Memory B cell (primary cell): ENCODE measurements at regions not wholly inside any gene's neighbourhood (a gene's known extent, or its start where the extent isn't known, plus 50 kb on each side); places are given as distances from the start of the nearest gene placed in this dataset.

Source experiments
- ATAC-seq: fragments of 150-1000 bp; cut with Tn5 transposase; 2 replicates; pipeline ENCODE4 v1.10.0; 2021; ENCODE audit warnings: low read depth, mild to moderate bottlenecking, moderate library complexity
- DNase-seq, 2 donors: peaks; one replicate each; pipeline ENCODE4 v3.0.0; 2022; ENCODE audit warnings: low spot score in 2 of 2
- H3K27ac Mint-ChIP-seq: one replicate; pipeline ENCODE4 v1.8.0; 2022; ENCODE audit warnings: mild to moderate bottlenecking, moderate library complexity, mixed read lengths
- H3K27me3 Mint-ChIP-seq: one replicate; pipeline ENCODE4 v1.8.0; 2022; ENCODE audit warnings: mixed read lengths
- H3K36me3 Mint-ChIP-seq: one replicate; pipeline ENCODE4 v1.8.0; 2022; ENCODE audit warnings: mild to moderate bottlenecking, mixed read lengths
- H3K4me1 Mint-ChIP-seq: one replicate; pipeline ENCODE4 v1.8.0; 2022; ENCODE audit warnings: mixed read lengths
- H3K4me3 Mint-ChIP-seq: one replicate; pipeline ENCODE4 v1.8.0; 2022; ENCODE audit warnings: mild to moderate bottlenecking, moderate library complexity, mixed read lengths
- H3K9me3 Mint-ChIP-seq: one replicate; pipeline ENCODE4 v1.8.0; 2022; ENCODE audit warnings: mixed read lengths

GRCh38 chr5:125205601-125206225, 459.3 kb upstream of the ZNF608 start:
- DNase-seq, result no peak
- no peaks in the 10 kb centered on the region for H3K27me3 Mint-ChIP-seq
- H3K27ac Mint-ChIP-seq, result no peak overlapping the region
- no peaks in the 10 kb centered on the region for H3K9me3 Mint-ChIP-seq
- no peak overlapping the region for H3K4me3 Mint-ChIP-seq
- ATAC-seq, result no peak
- H3K36me3 Mint-ChIP-seq, result no peaks in the 10 kb centered on the region
- H3K4me1 Mint-ChIP-seq, result peaks cover 2% of the 10 kb centered on the region

GRCh38 chr5:125207856-125208255, 461.4 kb upstream of the ZNF608 start:
- ATAC-seq (no peak), DNase-seq (no peak)
- Mint-ChIP-seq H3K4me3 (no peak overlapping the region), H3K27ac (no peak overlapping the region), H3K9me3 (no peaks in the 10 kb centered on the region), H3K4me1 (peaks cover 2% of the 10 kb centered on the region), H3K36me3 (no peaks in the 10 kb centered on the region), H3K27me3 (no peaks in the 10 kb centered on the region)

- Mint-ChIP-seq H3K36me3 (no peaks in the 10 kb centered on the region), H3K9me3 (no peaks in the 10 kb centered on the region), H3K4me3 (no peak overlapping the region), H3K4me1 (peaks cover 2% of the 10 kb centered on the region), H3K27ac (no peak overlapping the region), H3K27me3 (no peaks in the 10 kb centered on the region)
- ATAC-seq (no peak), DNase-seq (no peak)
Measured at GRCh38 chr5:125209650-125210049, 463.2 kb upstream of the ZNF608 start.

GRCh38 chr5:125210242-125210947, 464.0 kb upstream of the ZNF608 start:
- Mint-ChIP-seq H3K27me3 (no peaks in the 10 kb centered on the region), H3K27ac (no peak overlapping the region)
- no peak for ATAC-seq

GRCh38 chr5:125214080-125214479, 467.6 kb upstream of the ZNF608 start:
- Mint-ChIP-seq H3K4me1 (no peaks in the 10 kb centered on the region), H3K27ac (no peak overlapping the region), H3K9me3 (peaks cover 3% of the 10 kb centered on the region), H3K4me3 (no peak overlapping the region), H3K36me3 (no peaks in the 10 kb centered on the region), H3K27me3 (no peaks in the 10 kb centered on the region)
- DNase-seq, result no peak
- ATAC-seq, result no peak

More at GRCh38 chr5:125210242-125210947, 464.0 kb upstream of the ZNF608 start:
- H3K4me3 Mint-ChIP-seq, result no peak overlapping the region
- peaks cover 2% of the 10 kb centered on the region for H3K4me1 Mint-ChIP-seq
- no peak for DNase-seq
- no peaks in the 10 kb centered on the region for H3K36me3 Mint-ChIP-seq
- no peaks in the 10 kb centered on the region for H3K9me3 Mint-ChIP-seq

GRCh38 chr5:125215593-125215992, 469.2 kb upstream of the ZNF608 start:
- DNase-seq (no peak), ATAC-seq (no peak)
- Mint-ChIP-seq H3K9me3 (peaks cover 5% of the 10 kb centered on the region), H3K4me1 (no peaks in the 10 kb centered on the region), H3K36me3 (no peaks in the 10 kb centered on the region), H3K4me3 (no peak overlapping the region), H3K27me3 (no peaks in the 10 kb centered on the region), H3K27ac (no peak overlapping the region)

GRCh38 chr5:125219710-125220109, 473.3 kb upstream of the ZNF608 start:
- ATAC-seq, result no peak

GRCh38 chr5:125220284-125220683, 473.8 kb upstream of the ZNF608 start:
- H3K4me1 Mint-ChIP-seq, result no peaks in the 10 kb centered on the region
- ATAC-seq (no peak), DNase-seq (no peak)
- no peak overlapping the region for H3K27ac Mint-ChIP-seq
- peaks cover 5% of the 10 kb centered on the region for H3K9me3 Mint-ChIP-seq
- no peaks in the 10 kb centered on the region for H3K27me3 Mint-ChIP-seq
- H3K4me3 Mint-ChIP-seq, result no peak overlapping the region
- no peaks in the 10 kb centered on the region for H3K36me3 Mint-ChIP-seq

More at GRCh38 chr5:125219710-125220109, 473.3 kb upstream of the ZNF608 start:
- Mint-ChIP-seq H3K4me3 (no peak overlapping the region), H3K36me3 (no peaks in the 10 kb centered on the region), H3K27me3 (no peaks in the 10 kb centered on the region), H3K27ac (no peak overlapping the region), H3K4me1 (no peaks in the 10 kb centered on the region), H3K9me3 (peaks cover 5% of the 10 kb centered on the region)
- no peak for DNase-seq

GRCh38 chr5:125222597-125223240, 476.3 kb upstream of the ZNF608 start:
- Mint-ChIP-seq H3K4me3 (no peak overlapping the region), H3K27me3 (no peaks in the 10 kb centered on the region), H3K27ac (no peak overlapping the region), H3K4me1 (no peaks in the 10 kb centered on the region), H3K36me3 (no peaks in the 10 kb centered on the region), H3K9me3 (peaks cover 5% of the 10 kb centered on the region)
- ATAC-seq (no peak), DNase-seq (no peak)

- DNase-seq, result no peak
- Mint-ChIP-seq H3K27me3 (no peaks in the 10 kb centered on the region), H3K9me3 (no peaks in the 10 kb centered on the region), H3K27ac (no peak overlapping the region), H3K4me1 (peaks cover 3% of the 10 kb centered on the region), H3K36me3 (no peaks in the 10 kb centered on the region), H3K4me3 (no peak overlapping the region)
- ATAC-seq, result no peak
Measured at GRCh38 chr5:125225424-125225823, 479.0 kb upstream of the ZNF608 start.

- DNase-seq (no peak), ATAC-seq (no peak)
- Mint-ChIP-seq H3K4me1 (peaks cover 3% of the 10 kb centered on the region), H3K4me3 (no peak overlapping the region), H3K36me3 (no peaks in the 10 kb centered on the region), H3K9me3 (peaks cover under 1% of the 10 kb centered on the region), H3K27me3 (no peaks in the 10 kb centered on the region), H3K27ac (no peak overlapping the region)
Measured at GRCh38 chr5:125226825-125227224, 480.4 kb upstream of the ZNF608 start.

- peaks cover 3% of the 10 kb centered on the region for H3K4me1 Mint-ChIP-seq
- H3K27me3 Mint-ChIP-seq, result no peaks in the 10 kb centered on the region
- no peak overlapping the region for H3K4me3 Mint-ChIP-seq
- H3K27ac Mint-ChIP-seq, result no peak overlapping the region
- no peaks in the 10 kb centered on the region for H3K36me3 Mint-ChIP-seq
- DNase-seq (no peak), ATAC-seq (no peak)
- H3K9me3 Mint-ChIP-seq, result peaks cover 2% of the 10 kb centered on the region
Measured at GRCh38 chr5:125227333-125228095, 481.1 kb upstream of the ZNF608 start.

- peaks cover 3% of the 10 kb centered on the region for H3K4me1 Mint-ChIP-seq
- no peaks in the 10 kb centered on the region for H3K36me3 Mint-ChIP-seq
- H3K27me3 Mint-ChIP-seq, result no peaks in the 10 kb centered on the region
- peaks cover 2% of the 10 kb centered on the region for H3K9me3 Mint-ChIP-seq
- DNase-seq, result no peak
- ATAC-seq, result no peak
- H3K4me3 Mint-ChIP-seq, result no peak overlapping the region
- no peak overlapping the region for H3K27ac Mint-ChIP-seq
Measured at GRCh38 chr5:125228363-125229070, 482.1 kb upstream of the ZNF608 start.
